HG03342 (cell line): ENCODE measurements at regions not wholly inside any gene's neighbourhood (a gene's known extent, or its start where the extent isn't known, plus 50 kb on each side); places are given as distances from the start of the nearest gene placed in this dataset.

ENCODE experiments used
- ATAC-seq: cut with Tn5 transposase; IDR thresholded peaks from one replicate; pipeline ENCODE4 v1.9.1; 2021; ENCODE audit warnings: mild to moderate bottlenecking, moderate library complexity; ENCODE audit not compliant: unreplicated experiment

GRCh38 chr14:34219661-34220377 is 242.2 kb downstream of the SPTSSA start:
- no peak for ATAC-seq

GRCh38 chr14:34218881-34219280 is 243.2 kb downstream of the SPTSSA start:
- no peak for ATAC-seq

DNA sequence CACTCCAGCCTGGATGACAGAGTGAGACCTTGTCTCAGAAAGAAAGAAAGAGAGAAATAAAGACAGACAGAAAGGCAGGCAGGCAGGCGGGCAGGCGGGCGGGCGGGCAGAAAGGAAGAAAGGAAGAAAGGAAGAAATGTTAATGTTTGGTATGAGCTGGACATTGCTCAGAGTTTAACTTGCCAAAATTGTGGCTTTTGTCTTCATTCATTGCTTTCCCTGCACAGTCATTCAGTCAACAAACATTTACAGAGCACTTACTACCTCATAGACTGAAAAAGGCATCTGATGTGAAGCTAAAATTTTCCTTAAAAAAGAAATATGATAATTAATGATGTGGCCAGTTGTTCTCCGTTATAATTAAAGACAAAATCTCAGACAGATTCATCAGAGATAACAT is 247.1 kb downstream of the SPTSSA start:
- ATAC-seq, result no peak

DNA sequence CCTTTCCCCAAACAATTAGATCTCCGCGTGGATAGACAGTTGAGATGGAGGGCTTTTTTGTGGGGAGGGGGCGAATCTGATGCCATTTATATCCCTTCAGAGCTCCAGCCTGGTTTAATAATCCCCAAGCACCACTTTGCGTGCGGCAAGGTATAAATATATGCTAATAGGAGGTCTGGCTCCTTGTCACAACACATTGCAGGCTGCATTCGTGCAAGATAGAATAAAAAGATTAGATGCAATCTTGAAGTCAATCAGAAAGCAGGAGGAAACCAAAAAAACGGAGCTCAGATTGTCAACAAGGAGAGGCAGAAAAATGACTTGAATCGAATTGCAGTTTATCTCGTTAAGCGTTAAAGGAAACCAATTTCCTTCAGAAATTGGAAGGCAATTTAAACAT is 248.7 kb downstream of the SPTSSA start:
- ATAC-seq, result no peak

- ATAC-seq, result no peak
These were observed 249.7 kb downstream of the SPTSSA start for GRCh38 chr14:34212172-34212929.

DNA sequence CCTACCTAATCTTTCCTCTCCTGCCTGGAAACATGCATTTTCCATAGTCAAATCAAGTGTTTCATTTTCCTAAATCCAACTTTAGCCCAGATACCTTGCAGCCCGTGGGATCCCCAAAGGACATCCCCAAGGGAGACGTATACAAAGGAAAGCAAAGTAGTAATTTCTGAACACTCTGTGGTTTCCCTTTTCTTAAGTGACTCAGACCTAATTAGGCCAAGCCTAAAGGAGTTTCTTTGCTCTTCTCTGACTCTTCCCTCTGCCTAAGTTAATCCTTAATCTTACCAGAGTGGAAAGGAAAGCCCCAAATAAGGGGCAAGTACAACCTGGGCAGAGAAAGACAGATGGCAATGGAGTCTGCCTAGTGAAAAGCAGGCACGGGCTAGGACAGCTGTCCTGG is 250.3 kb downstream of the SPTSSA start:
- ATAC-seq, result peak; percentile 79

DNA sequence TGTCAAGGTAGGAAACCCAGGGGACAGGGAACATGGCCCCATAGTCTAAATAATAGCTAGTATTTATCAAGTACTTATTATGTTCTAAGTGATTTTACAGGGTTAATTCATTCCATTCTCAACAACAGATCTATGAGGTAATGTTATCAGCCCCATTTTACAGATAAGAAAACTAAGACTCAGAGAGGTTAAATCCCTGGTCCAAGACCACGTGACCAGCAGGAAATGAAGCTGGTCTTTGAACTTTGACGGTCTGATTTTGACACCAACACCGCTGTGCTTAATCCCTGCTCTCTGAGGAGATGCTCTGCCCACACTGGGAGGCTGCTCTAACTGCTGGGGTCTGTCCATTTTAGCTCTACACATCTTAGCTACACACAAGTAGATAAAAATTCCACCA is 253.5 kb downstream of the SPTSSA start:
- ATAC-seq, result no peak

GRCh38 chr14:34205799-34206198 is 254.9 kb upstream of the EGLN3 start:
- ATAC-seq, result no peak

DNA sequence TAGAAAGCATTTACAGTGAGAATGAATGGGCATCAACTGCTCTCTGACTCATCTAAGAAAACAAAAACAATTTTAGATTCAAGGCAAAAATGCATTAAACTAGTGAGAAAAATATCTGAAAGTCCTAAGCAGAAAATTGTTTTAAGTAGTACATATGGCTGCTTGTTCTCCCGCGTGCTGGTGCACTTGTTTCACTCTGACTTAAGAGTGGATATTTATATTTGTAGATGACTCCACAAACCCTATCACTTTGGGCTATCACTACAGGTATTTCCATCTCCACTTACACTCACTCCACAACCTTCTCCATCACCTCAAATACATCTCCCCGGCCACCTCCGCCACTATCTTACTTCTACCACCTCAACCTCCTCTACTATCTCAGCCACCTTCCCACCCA is 253.9 kb upstream of the EGLN3 start:
- ATAC-seq, result no peak

DNA sequence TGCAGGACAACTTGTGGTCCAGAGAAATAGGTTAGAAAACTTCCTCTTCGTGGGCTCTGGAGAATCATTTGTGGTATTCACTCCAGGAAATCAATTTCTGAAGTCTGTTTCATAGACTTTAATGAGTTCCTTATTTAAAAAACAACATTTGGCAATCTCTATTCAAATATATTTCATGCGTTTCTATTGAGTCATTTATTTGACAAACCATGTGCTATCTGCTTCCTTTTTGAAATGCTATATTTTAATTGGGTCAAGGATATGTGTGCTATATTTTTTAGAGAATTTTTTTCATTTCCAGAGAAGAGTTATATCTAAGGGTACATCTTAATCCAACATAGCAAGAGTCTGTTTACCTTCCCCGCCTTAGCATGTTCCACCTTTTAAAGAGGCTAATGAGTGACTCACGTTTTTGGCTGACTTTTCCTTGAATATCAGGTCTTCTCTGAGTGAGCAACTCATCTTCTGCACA is 252.4 kb upstream of the EGLN3 start:
- no peak for ATAC-seq

DNA sequence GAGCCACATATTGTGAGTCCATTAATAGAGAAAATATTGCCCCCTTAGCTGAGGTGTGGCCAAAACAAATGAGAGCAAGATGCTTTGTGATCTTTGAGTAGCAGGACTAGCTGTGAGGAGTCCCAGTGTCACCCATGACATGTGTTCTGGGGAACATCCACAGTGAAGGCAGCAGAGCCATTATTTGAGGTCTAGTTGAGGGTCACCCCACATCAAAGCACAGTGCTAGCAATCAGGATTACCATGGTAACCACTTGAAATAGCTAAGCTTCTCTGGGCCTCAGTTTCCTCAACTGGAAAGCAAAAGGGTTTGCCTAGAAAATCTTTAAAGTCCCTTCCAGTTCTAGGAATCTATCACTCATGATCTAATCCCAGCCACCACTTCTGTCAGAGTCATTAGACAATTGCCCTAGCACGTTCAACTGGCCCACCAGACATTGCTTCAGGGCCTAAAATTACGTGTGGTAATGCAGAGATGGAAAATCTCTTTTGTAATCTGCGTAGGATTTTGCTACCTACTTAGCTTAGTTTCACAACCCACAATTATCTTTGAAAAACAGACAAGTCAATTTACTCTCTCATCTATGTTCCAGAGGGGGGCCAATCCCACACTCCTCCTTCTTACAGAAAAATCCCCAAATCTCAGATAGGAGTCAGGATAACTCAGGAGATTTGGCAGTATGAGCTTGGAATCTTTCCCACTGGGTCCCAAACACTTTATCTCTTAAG is 251.2 kb upstream of the EGLN3 start:
- ATAC-seq, result no peak

DNA sequence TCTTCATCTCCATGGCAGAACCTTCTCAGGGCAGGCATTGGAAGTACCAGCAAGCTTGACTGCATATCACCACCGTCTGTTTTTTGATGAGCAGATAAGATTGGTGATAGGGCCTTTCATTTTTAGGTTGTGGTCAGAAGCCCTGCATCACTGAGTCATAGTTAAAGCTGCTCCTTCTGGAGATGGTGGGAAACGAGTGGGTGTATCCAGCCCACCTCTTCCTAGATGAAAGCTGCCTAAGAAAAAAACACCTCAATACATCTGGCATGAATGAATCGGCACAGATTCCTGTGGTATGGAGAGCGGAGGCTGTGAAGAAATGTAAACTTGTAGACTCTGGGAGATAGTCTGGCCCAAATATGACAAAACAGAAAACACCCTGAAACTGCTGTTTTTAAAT is 248.7 kb upstream of the EGLN3 start:
- no peak for ATAC-seq

GRCh38 chr14:34198096-34198495 is 247.2 kb upstream of the EGLN3 start:
- no peak for ATAC-seq

DNA sequence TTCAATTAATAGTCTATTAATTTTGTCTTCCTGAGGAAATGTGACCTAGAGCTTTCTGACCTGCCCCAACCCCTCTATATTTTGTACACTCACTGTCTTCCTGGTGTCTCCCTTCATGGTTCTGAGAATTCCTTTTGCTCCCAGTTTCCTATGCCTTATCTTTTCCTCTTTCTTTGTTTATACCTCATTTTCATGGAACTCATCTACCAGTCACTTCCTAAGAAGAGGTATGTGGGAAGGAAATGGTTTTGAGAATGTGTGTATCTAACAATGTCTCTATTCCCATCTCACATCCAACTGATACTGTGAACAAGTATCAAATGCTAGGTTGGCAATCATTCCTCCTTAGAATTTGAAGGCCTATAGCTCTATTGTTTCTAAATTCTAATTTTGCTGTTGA is 245.1 kb upstream of the EGLN3 start:
- ATAC-seq, result no peak

DNA sequence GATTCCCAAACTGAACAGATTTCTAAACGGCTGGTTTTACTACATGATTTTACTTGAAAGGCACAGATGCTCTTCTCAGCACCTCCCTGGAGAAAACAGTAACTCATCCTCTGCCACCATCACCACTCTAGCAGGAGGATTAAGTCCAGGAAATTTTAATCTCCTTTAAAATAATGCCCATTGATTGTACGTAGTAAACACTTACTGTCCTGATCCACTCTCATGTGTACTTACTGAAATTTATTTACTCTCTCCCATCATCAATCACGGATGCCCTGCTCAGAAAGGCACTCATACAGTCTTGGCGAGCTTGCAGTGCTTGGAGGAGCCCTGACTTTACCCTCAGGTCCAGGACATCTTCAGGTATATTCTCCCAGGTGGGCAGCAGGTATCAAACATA is 239.8 kb upstream of the EGLN3 start:
- no peak for ATAC-seq

DNA sequence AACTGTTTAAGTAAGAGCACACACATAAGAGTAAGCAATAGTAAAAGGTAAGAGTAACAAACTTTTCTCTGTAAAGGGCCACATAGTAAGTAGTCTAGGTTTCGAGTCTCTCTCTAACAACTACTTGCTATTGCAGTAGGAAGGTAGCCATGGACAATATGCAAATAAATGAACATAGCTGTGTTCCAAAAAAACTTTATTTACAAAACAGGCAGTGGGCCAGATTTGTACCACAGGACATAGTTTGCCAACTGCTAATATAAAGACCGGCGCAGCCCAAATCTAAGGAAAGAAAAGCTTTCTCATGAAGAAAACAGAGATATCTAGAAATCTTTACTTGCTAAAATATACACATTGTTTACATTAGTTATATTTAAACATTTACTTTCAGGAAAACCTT is 239.0 kb upstream of the EGLN3 start:
- ATAC-seq, result no peak

- no peak for ATAC-seq
These were observed 236.7 kb upstream of the EGLN3 start for GRCh38 chr14:34187519-34188044.

GRCh38 chr14:34187061-34187460 is 236.2 kb upstream of the EGLN3 start:
- ATAC-seq, result no peak

DNA sequence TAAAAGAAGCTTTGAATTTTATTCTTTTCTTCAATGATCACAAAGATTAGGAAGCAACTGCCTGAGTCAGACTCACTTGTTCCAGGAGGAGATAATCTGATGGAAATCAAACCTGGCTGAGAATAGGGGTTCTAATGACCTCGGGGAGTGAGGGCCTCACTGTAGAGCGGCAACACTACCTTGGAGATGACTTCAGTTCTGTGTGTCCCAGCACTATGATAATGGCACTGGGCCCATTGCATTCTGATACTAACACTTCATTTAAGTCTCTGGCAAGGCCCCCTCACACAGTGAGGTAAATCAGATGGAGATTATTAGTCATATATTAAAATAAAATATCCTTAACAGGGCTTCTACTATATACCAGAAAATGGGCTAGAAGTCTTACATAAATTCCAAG is 233.3 kb upstream of the EGLN3 start:
- ATAC-seq, result no peak

- ATAC-seq, result no peak
These were observed 232.6 kb upstream of the EGLN3 start for GRCh38 chr14:34183478-34183877.

DNA sequence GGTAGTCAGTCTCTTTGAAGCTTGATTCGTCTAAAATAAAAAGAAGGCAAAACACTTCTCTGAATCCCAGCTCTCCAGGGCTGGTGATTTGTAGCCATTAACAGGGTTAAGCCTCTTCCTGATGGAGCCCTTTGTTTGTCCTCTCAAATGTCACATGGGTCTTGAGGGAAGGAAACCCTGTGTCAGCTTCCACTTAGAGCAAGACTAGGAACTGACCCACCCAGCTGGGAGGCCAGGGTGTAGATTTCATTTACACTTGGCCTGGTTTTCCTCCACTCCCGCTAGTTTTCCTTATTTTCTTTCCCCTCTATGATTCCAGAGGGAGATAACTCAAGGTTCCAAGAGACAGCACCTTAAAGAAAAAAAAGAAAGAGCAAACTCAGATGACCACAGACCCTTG is 230.5 kb upstream of the EGLN3 start:
- no peak for ATAC-seq

DNA sequence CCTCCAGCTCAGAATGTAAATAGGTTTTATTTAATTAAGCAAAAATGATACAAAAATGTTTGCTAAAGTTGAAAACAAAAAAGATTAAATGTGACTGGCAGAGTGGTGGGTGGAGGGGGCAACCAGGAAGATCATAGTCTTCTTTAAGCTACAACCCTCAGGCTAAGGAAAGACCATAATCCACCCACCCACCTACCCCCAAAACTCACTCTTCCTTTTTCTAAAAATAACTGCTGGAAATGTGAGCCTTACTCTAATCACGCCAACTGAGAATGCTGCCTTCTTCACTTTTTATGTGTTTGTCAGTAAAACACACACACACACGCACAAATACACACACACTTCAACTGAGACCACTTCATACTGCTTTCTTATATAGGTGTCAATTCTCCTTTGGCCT is 230.0 kb upstream of the EGLN3 start:
- no peak for ATAC-seq
